Keratinocyte (primary cell): ENCODE measurements at regions not wholly inside any gene's neighbourhood (a gene's known extent, or its start where the extent isn't known, plus 50 kb on each side); places are given as distances from the start of the nearest gene placed in this dataset.

Experiments used
- DNase-seq: peaks from one replicate; pipeline ENCODE4 v3.0.0-alpha.2; 2011; ENCODE audit warnings: low read depth, missing footprints, low spot score
- FAIRE-seq: peaks from 2 replicates; lab custom pipeline; 2011; peaks lifted over from hg19 to GRCh38; lab: Jason Lieb, UNC
- H2AFZ ChIP-seq: 2 replicates; pipeline ENCODE4 v1.6.0; 2012; ENCODE audit warnings: low read length, control low read depth, inconsistent platforms; ENCODE audit not compliant: control insufficient read depth
- H3K27ac ChIP-seq: 2 replicates; pipeline ENCODE4 v1.5.1; 2011; ENCODE audit warnings: low read length; ENCODE audit not compliant: control insufficient read depth, insufficient read depth
- H3K27me3 ChIP-seq: 3 replicates; pipeline ENCODE4 v1.6.0; 2011; ENCODE audit warnings: low read length; ENCODE audit not compliant: control insufficient read depth, insufficient read depth; ENCODE audit errors: extremely low read depth
- H3K36me3 ChIP-seq, 2 experiments: 2 replicates in 1 of 2; 3 replicates in 1 of 2; pipeline ENCODE4 v1.5.1; 2011; ENCODE audit warnings: low read length in 2 of 2, mild to moderate bottlenecking in 1 of 2; ENCODE audit not compliant: control insufficient read depth in 2 of 2, insufficient read depth in 2 of 2; ENCODE audit errors: extremely low read depth in 1 of 2
- H3K4me1 ChIP-seq: 3 replicates; pipeline ENCODE4 v1.5.1; 2011; ENCODE audit warnings: low read length; ENCODE audit not compliant: control insufficient read depth, insufficient read depth; ENCODE audit errors: extremely low read depth
- H3K4me2 ChIP-seq: 3 replicates; pipeline ENCODE4 v1.6.0; 2011; ENCODE audit warnings: low read depth, low read length; ENCODE audit not compliant: control insufficient read depth, insufficient read depth; ENCODE audit errors: extremely low read depth
- H3K4me3 ChIP-seq, 3 experiments: fragments of 200-600 bp in 1 of 3; sonication (generic) in 1 of 3; 2 replicates in 2 of 3; 3 replicates in 1 of 3; pipeline ENCODE4 v1.5.1; 2011 to 2016; ENCODE audit warnings: low read length in 3 of 3, mild to moderate bottlenecking in 3 of 3, control low read depth in 2 of 3, inconsistent platforms in 1 of 3, low read depth in 1 of 3, mixed read lengths in 1 of 3, mixed run types in 1 of 3, moderate library complexity in 1 of 3; ENCODE audit not compliant: control insufficient read depth in 2 of 3, insufficient read depth in 2 of 3; ENCODE audit errors: extremely low read depth in 1 of 3
- H3K79me2 ChIP-seq: 2 replicates; pipeline ENCODE4 v1.6.0; 2012; ENCODE audit warnings: low read length; ENCODE audit not compliant: control insufficient read depth, insufficient read depth
- H3K9ac ChIP-seq: 3 replicates; pipeline ENCODE4 v1.6.0; 2011; ENCODE audit warnings: low read length; ENCODE audit not compliant: control insufficient read depth, insufficient read depth; ENCODE audit errors: extremely low read depth
- H3K9me1 ChIP-seq: 3 replicates; pipeline ENCODE4 v1.6.0; 2011; ENCODE audit warnings: low read length; ENCODE audit not compliant: control insufficient read depth, insufficient read depth; ENCODE audit errors: extremely low read depth
- H3K9me3 ChIP-seq: 2 replicates; pipeline ENCODE4 v1.5.1; 2012; ENCODE audit warnings: low read depth, low read length; ENCODE audit not compliant: control insufficient read depth
- H4K20me1 ChIP-seq: 3 replicates; pipeline ENCODE4 v1.6.0; 2011; ENCODE audit warnings: low read length; ENCODE audit not compliant: control insufficient read depth, insufficient read depth; ENCODE audit errors: extremely low read depth
- CTCF ChIP-seq, 3 experiments: IDR thresholded peaks in 1 of 3; conservative IDR thresholded peaks in 1 of 3; optimal IDR thresholded peaks in 1 of 3; 2 replicates in 2 of 3; 3 replicates in 1 of 3; pipeline versions ENCODE3 to v1.5.1; 2011; ENCODE audit warnings: low read length in 3 of 3, mild to moderate bottlenecking in 3 of 3, moderate library complexity in 2 of 3, control low read depth in 1 of 3, inconsistent platforms in 1 of 3; ENCODE audit not compliant: insufficient read depth in 2 of 3; ENCODE audit errors: extremely low read depth in 1 of 3
- EZH2 ChIP-seq: IDR thresholded peaks from one replicate; pipeline ENCODE4 v1.6.1; 2012; ENCODE audit warnings: inconsistent platforms, mild to moderate bottlenecking, low read length, moderate library complexity
- dilution Hi-C: fragments of 300-500 bp; cut with MboI; formaldehyde crosslinking; loops from one replicate; pipeline ENCODE4 v1.7.0; 2020; ENCODE audit warnings: low sequenced_read_pairs; ENCODE audit not compliant: extremely low pct_ligation_motif_present

GRCh38 chr13:104565888-104566287, 1499.7 kb upstream of the SLC10A2 start:
- Histone ChIP-seq H3K9ac (no peak overlapping the region), H3K79me2 (no peaks in the 10 kb centered on the region), H3K27me3 (no peaks in the 10 kb centered on the region), H4K20me1 (no peaks in the 10 kb centered on the region), H3K4me2 (no peak overlapping the region), H2AFZ (no peak overlapping the region), H3K9me3 (no peaks in the 10 kb centered on the region), H3K27ac (no peak overlapping the region), H3K9me1 (no peaks in the 10 kb centered on the region), H3K4me1 (no peaks in the 10 kb centered on the region), H3K4me3 (no peak overlapping the region), H3K36me3 (no peaks in the 10 kb centered on the region)
- dilution Hi-C loops = no loop called here
- DNase-seq (no peak), FAIRE-seq (no peak)
- TF ChIP-seq EZH2 (no peak), CTCF (optimal IDR thresholded peaks at IDR 0.05 in 1 of 3, IDR thresholded peaks at IDR 0.05 in 1 of 3, conservative IDR thresholded peaks at IDR 0.05 in 1 of 3; ENCODE audit: extremely low read depth in 1 of 3, insufficient read depth in 2 of 3, low read length in 3 of 3) (no peak)

- no peak overlapping the region for H3K9ac ChIP-seq
- H3K4me1 ChIP-seq = no peaks in the 10 kb centered on the region
- TF ChIP-seq CTCF (optimal IDR thresholded peaks at IDR 0.05 in 1 of 3, IDR thresholded peaks at IDR 0.05 in 1 of 3, conservative IDR thresholded peaks at IDR 0.05 in 1 of 3; ENCODE audit: extremely low read depth in 1 of 3, insufficient read depth in 2 of 3, low read length in 3 of 3) (no peak), EZH2 (no peak)
- no peak for FAIRE-seq
- H3K4me2 ChIP-seq = no peak overlapping the region
- H3K27ac ChIP-seq = no peak overlapping the region
- dilution Hi-C loops = no loop called here
- no peaks in the 10 kb centered on the region for H3K79me2 ChIP-seq
- H3K9me1 ChIP-seq = no peaks in the 10 kb centered on the region
- no peaks in the 10 kb centered on the region for H3K36me3 ChIP-seq
- no peak for DNase-seq
- H2AFZ ChIP-seq = no peak overlapping the region
- no peaks in the 10 kb centered on the region for H3K27me3 ChIP-seq
- no peaks in the 10 kb centered on the region for H4K20me1 ChIP-seq
- H3K4me3 ChIP-seq = no peak overlapping the region
- no peaks in the 10 kb centered on the region for H3K9me3 ChIP-seq
These were observed 1487.7 kb upstream of the SLC10A2 start for GRCh38 chr13:104553896-104554295.
